Panc1 (cell line): ENCODE measurements at regions not wholly inside any gene's neighbourhood (a gene's known extent, or its start where the extent isn't known, plus 50 kb on each side); places are given as distances from the start of the nearest gene placed in this dataset.

Source experiments
- ATAC-seq: fragments of 200-7000 bp; cut with Tn5 transposase; 2 replicates; pipeline ENCODE4 v1.9.1; 2020; ENCODE audit warnings: mild to moderate bottlenecking, moderate library complexity
- BruUV-seq: library from RNA; stranded (reverse); fragments of 400-500 nt; replicated peaks from 2 replicates; lab custom pipeline; 2021; lab: Mats Ljungman, UMichigan
- CTCF ChIA-PET: fragments of 300-600 bp; sonication (Branson Sonifier 250); formaldehyde crosslinking; loops from one replicate; lab custom pipeline; 2022; ENCODE audit warnings: antibody characterized with exemption; lab: Charles Lee
- POLR2A ChIA-PET: fragments of 300-600 bp; sonication (Branson Sonifier 250); formaldehyde crosslinking; loops from one replicate; lab custom pipeline; 2022; ENCODE audit warnings: antibody characterized with exemption; lab: Charles Lee
- DNase-seq: peaks from one replicate; pipeline ENCODE4 v3.0.0-alpha.2; 2010; ENCODE audit warnings: low read depth, low spot score
- H3K27ac ChIP-seq: 2 replicates; pipeline ENCODE4 v1.5.1; 2011; ENCODE audit warnings: mild to moderate bottlenecking, low read length, inconsistent platforms
- H3K27me3 ChIP-seq: fragments of 200-500 bp; sonication (Bioruptor generic); 2 replicates; pipeline ENCODE4 v1.6.0; 2014; ENCODE audit warnings: low read length, inconsistent platforms; ENCODE audit not compliant: control insufficient read depth, insufficient read depth
- H3K36me3 ChIP-seq: fragments of 200-500 bp; sonication (Bioruptor generic); 2 replicates; pipeline ENCODE4 v1.5.1; 2014; ENCODE audit warnings: inconsistent platforms, mild to moderate bottlenecking, low read length, moderate library complexity; ENCODE audit not compliant: control insufficient read depth, insufficient read depth
- H3K4me1 ChIP-seq: 2 replicates; pipeline ENCODE4 v1.5.1; 2011; ENCODE audit warnings: inconsistent platforms, mild to moderate bottlenecking, low read length, moderate library complexity; ENCODE audit not compliant: control insufficient read depth, insufficient read depth
- H3K4me3 ChIP-seq, 2 experiments: 2 replicates each; pipeline ENCODE4 v1.5.1; 2011 to 2012; ENCODE audit warnings: low read depth in 2 of 2, low read length in 2 of 2, mild to moderate bottlenecking in 2 of 2, inconsistent platforms in 1 of 2, moderate library complexity in 1 of 2
- H3K9me3 ChIP-seq: fragments of 200-500 bp; sonication (Bioruptor generic); 2 replicates; pipeline ENCODE4 v1.5.1; 2014; ENCODE audit warnings: low read depth, mild to moderate bottlenecking, inconsistent platforms, low read length, moderate library complexity; ENCODE audit not compliant: control insufficient read depth, insufficient read depth
- POLR2AphosphoS5 ChIP-seq: IDR thresholded peaks from 2 replicates; pipeline ENCODE4 v1.6.1; 2012; ENCODE audit warnings: mild to moderate bottlenecking, low read depth, low read length, moderate library complexity
- SIN3A ChIP-seq: IDR thresholded peaks from 2 replicates; pipeline ENCODE4 v1.6.1; 2012; ENCODE audit warnings: low read depth, mild to moderate bottlenecking, low read length, moderate library complexity, borderline replicate concordance; ENCODE audit not compliant: insufficient read depth
- TCF7L2 ChIP-seq: IDR thresholded peaks from 2 replicates; pipeline ENCODE4 v1.6.1; 2011; ENCODE audit warnings: mild to moderate bottlenecking, low read depth, low read length, inconsistent platforms
- in situ Hi-C: cut with HindIII; loops from 2 replicates; pipeline ENCODE4 v1.10.0; 2016; ENCODE audit warnings: low sequenced_read_pairs, low pct_unique_long_range_greater_than_20kb
- intact Hi-C: fragments of 100-400 bp; cut with micrococcal nuclease; formaldehyde crosslinking; loops from one replicate; pipeline ENCODE4 v1.10.0; 2022; ENCODE audit not compliant: unreplicated experiment
- TF ChIP-seq, protein P1 (sequence below): fragments of 450-650 bp; IDR thresholded peaks from 2 replicates; pipeline ENCODE4 v1.5.1; 2017; ENCODE audit warnings: mild to moderate bottlenecking
- TF ChIP-seq, protein P2 (sequence below), 2 experiments: IDR thresholded peaks; 2 replicates each; pipeline ENCODE4 v1.6.1; 2011 to 2012; ENCODE audit warnings: low read depth in 2 of 2, control low read depth in 1 of 2, low read length in 1 of 2, mild to moderate bottlenecking in 1 of 2, moderate library complexity in 1 of 2; ENCODE audit not compliant: insufficient read depth in 1 of 2

DNA sequence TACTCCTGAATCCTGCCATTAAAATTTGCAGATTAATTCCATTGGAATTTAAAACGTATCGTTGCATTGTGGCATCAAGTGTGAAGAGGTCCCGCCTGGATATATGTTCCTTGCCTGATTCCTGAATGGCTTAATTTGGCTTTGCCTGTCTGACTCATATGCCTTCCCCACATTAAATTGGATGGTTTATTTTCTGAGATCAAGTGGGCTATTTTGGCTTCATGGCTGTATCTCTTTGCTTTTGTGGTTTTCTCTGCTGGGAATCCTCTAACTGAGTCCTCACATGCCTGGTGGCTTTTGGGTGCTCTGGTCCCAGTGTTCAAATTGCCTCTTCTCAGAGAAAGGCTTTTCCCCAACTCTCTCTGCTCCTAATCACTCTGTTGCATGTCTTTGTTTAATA lies 127.9 kb upstream of the DYRK2 start:
- intact Hi-C loops (no loop called here), in situ Hi-C loops (no loop called here)
- Histone ChIP-seq H3K4me3 (no peak overlapping the region), H3K4me1 (no peaks in the 10 kb centered on the region), H3K36me3 (no peaks in the 10 kb centered on the region), H3K9me3 (no peaks in the 10 kb centered on the region), H3K27me3 (no peaks in the 10 kb centered on the region), H3K27ac (no peak overlapping the region)
- DNase-seq: no peak
- no TSS peak for BruUV-seq
- CTCF ChIA-PET: no interaction called here
- ATAC-seq: no peak
- POLR2A ChIA-PET: no interaction called here
- TF ChIP-seq, protein P1, sequence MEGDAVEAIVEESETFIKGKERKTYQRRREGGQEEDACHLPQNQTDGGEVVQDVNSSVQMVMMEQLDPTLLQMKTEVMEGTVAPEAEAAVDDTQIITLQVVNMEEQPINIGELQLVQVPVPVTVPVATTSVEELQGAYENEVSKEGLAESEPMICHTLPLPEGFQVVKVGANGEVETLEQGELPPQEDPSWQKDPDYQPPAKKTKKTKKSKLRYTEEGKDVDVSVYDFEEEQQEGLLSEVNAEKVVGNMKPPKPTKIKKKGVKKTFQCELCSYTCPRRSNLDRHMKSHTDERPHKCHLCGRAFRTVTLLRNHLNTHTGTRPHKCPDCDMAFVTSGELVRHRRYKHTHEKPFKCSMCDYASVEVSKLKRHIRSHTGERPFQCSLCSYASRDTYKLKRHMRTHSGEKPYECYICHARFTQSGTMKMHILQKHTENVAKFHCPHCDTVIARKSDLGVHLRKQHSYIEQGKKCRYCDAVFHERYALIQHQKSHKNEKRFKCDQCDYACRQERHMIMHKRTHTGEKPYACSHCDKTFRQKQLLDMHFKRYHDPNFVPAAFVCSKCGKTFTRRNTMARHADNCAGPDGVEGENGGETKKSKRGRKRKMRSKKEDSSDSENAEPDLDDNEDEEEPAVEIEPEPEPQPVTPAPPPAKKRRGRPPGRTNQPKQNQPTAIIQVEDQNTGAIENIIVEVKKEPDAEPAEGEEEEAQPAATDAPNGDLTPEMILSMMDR: no peak
- TF ChIP-seq POLR2AphosphoS5 (no peak), SIN3A (no peak)

DNA sequence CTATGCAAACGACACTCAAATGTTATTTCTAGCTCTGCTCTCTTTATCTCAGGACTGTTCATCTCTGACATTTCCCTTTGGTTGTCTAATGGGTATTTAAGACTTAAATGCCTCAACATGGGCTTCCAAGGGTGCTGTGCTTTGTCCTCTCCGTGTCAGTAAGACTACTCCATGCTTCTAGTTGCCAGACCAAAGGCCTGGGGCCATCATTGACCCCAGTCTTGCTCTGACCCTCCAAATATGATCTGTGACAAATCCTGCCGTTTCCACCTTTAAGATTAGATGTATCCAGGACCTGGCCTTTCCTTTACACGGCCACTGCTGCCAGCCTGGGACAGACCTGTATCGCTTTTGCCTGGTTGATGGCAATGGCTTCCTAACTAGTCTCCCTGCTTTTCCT lies 126.3 kb upstream of the DYRK2 start:
- TF ChIP-seq POLR2AphosphoS5: no peak
- TF ChIP-seq, protein P1: no peak
- TF ChIP-seq SIN3A: no peak
- no peak for TF ChIP-seq TCF7L2
- TF ChIP-seq, protein P2, sequence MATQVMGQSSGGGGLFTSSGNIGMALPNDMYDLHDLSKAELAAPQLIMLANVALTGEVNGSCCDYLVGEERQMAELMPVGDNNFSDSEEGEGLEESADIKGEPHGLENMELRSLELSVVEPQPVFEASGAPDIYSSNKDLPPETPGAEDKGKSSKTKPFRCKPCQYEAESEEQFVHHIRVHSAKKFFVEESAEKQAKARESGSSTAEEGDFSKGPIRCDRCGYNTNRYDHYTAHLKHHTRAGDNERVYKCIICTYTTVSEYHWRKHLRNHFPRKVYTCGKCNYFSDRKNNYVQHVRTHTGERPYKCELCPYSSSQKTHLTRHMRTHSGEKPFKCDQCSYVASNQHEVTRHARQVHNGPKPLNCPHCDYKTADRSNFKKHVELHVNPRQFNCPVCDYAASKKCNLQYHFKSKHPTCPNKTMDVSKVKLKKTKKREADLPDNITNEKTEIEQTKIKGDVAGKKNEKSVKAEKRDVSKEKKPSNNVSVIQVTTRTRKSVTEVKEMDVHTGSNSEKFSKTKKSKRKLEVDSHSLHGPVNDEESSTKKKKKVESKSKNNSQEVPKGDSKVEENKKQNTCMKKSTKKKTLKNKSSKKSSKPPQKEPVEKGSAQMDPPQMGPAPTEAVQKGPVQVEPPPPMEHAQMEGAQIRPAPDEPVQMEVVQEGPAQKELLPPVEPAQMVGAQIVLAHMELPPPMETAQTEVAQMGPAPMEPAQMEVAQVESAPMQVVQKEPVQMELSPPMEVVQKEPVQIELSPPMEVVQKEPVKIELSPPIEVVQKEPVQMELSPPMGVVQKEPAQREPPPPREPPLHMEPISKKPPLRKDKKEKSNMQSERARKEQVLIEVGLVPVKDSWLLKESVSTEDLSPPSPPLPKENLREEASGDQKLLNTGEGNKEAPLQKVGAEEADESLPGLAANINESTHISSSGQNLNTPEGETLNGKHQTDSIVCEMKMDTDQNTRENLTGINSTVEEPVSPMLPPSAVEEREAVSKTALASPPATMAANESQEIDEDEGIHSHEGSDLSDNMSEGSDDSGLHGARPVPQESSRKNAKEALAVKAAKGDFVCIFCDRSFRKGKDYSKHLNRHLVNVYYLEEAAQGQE (IDR thresholded peaks at IDR 0.05; ENCODE audit: insufficient read depth in 1 of 2, low read depth in 2 of 2, low read length in 1 of 2): no peak
- intact Hi-C loops (no loop called here), in situ Hi-C loops (no loop called here)
- Histone ChIP-seq H3K4me1 (no peaks in the 10 kb centered on the region), H3K4me3 (no peak overlapping the region), H3K36me3 (no peaks in the 10 kb centered on the region), H3K27me3 (no peaks in the 10 kb centered on the region), H3K27ac (no peak overlapping the region), H3K9me3 (no peaks in the 10 kb centered on the region)
- no peak for ATAC-seq
- no TSS peak for BruUV-seq
- ChIA-PET CTCF (no interaction called here), POLR2A (no interaction called here)
- no peak for DNase-seq
